ENCODE measurements at regions not wholly inside any gene's neighbourhood (a gene's known extent, or its start where the extent isn't known, plus 50 kb on each side); places are given as distances from the start of the nearest gene placed in this dataset.

DNA sequence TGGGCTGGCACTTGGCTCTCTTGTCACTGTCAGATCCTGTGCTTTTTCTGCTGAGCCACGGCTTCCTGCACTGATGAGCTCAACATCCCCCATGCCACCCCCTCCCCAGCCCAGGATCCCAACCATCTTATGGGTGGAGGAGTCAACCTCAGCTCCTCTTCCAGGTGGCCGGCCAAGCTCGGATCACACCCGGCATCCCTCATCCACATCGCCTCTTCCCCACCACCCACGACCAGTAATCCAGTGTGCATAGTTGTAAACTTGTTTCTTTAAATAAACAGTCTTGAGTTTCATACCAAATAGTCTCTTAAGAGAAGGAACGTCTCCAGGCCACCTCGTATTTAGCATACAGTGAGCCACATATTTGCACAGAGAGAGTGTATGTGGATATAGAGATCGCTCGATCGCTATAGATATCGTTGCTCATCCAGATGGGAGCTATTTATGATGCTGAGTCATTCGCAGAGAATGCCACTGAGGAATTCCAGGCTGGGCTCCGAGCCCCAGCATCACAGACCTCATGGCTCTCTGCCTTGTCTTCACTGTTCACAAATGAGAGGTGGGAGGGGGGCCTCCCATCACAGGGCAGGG is 61.8 kb upstream of the CPLX2 start:
- TF ChIP-seq, protein P1, sequence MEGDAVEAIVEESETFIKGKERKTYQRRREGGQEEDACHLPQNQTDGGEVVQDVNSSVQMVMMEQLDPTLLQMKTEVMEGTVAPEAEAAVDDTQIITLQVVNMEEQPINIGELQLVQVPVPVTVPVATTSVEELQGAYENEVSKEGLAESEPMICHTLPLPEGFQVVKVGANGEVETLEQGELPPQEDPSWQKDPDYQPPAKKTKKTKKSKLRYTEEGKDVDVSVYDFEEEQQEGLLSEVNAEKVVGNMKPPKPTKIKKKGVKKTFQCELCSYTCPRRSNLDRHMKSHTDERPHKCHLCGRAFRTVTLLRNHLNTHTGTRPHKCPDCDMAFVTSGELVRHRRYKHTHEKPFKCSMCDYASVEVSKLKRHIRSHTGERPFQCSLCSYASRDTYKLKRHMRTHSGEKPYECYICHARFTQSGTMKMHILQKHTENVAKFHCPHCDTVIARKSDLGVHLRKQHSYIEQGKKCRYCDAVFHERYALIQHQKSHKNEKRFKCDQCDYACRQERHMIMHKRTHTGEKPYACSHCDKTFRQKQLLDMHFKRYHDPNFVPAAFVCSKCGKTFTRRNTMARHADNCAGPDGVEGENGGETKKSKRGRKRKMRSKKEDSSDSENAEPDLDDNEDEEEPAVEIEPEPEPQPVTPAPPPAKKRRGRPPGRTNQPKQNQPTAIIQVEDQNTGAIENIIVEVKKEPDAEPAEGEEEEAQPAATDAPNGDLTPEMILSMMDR (IDR thresholded peaks at IDR 0.05 in 8 of 11, conservative IDR thresholded peaks at IDR 0.05 in 3 of 11): no peak
- TF ChIP-seq POLR2AphosphoS5 (IDR thresholded peaks at IDR 0.05): no peak
- no peak for TF ChIP-seq POLR2A (IDR thresholded peaks at IDR 0.05)
